B cell (primary cell): ENCODE measurements at regions not wholly inside any gene's neighbourhood (a gene's known extent, or its start where the extent isn't known, plus 50 kb on each side); places are given as distances from the start of the nearest gene placed in this dataset.

Source experiments
- EZH2 ChIP-seq: IDR thresholded peaks from 2 replicates; pipeline ENCODE4 v1.6.1; 2012; ENCODE audit warnings: borderline replicate concordance, low read depth, mild to moderate bottlenecking, moderate library complexity, low read length; ENCODE audit not compliant: insufficient read depth, poor library complexity, severe bottlenecking
- TF ChIP-seq, protein P1 (sequence below): fragments of 200-600 bp; IDR thresholded peaks from one replicate; pipeline ENCODE4 v1.8.0; 2022; ENCODE audit warnings: antibody characterized with exemption, mild to moderate bottlenecking

DNA sequence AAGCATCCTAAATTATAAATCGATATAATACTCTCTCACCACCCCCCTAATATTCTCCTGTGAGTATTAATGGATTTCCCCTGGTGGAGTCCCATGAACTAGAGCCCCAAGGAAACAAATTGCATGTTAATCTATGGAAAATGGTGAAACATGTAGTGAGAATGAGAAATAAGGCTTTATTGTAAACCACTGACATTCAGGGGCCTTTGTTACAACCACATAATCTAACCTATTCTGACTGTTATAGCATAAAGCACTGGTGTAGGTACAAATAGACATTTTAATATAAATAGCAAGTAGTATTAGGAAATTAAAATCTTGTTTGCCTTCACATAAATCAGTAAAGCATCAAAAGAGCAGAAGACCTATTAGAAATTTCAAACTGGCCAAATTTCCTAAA, 65.3 kb upstream of the TLK1 start:
- TF ChIP-seq, protein P1, sequence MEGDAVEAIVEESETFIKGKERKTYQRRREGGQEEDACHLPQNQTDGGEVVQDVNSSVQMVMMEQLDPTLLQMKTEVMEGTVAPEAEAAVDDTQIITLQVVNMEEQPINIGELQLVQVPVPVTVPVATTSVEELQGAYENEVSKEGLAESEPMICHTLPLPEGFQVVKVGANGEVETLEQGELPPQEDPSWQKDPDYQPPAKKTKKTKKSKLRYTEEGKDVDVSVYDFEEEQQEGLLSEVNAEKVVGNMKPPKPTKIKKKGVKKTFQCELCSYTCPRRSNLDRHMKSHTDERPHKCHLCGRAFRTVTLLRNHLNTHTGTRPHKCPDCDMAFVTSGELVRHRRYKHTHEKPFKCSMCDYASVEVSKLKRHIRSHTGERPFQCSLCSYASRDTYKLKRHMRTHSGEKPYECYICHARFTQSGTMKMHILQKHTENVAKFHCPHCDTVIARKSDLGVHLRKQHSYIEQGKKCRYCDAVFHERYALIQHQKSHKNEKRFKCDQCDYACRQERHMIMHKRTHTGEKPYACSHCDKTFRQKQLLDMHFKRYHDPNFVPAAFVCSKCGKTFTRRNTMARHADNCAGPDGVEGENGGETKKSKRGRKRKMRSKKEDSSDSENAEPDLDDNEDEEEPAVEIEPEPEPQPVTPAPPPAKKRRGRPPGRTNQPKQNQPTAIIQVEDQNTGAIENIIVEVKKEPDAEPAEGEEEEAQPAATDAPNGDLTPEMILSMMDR: no peak
- no peak for TF ChIP-seq EZH2
